WERI-Rb-1 (cell line): ENCODE measurements at regions not wholly inside any gene's neighbourhood (a gene's known extent, or its start where the extent isn't known, plus 50 kb on each side); places are given as distances from the start of the nearest gene placed in this dataset.

Source experiments
- DNase-seq: peaks from one replicate; pipeline ENCODE4 v3.0.0-alpha.2; 2020
- H3K27ac ChIP-seq: fragments of 250-450 bp; sonication (Bioruptor Pico); 2 replicates; pipeline ENCODE4 v1.5.1; 2020; ENCODE audit warnings: mild to moderate bottlenecking, moderate library complexity
- H3K27me3 ChIP-seq: fragments of 250-450 bp; sonication (Bioruptor Pico); 2 replicates; pipeline ENCODE4 v1.5.1; 2021; ENCODE audit warnings: mild to moderate bottlenecking, low read depth, moderate library complexity; ENCODE audit not compliant: insufficient read depth, severe bottlenecking
- H3K36me3 ChIP-seq: fragments of 250-450 bp; sonication (Bioruptor Pico); 2 replicates; pipeline ENCODE4 v1.5.1; 2020; ENCODE audit warnings: mild to moderate bottlenecking, moderate library complexity
- H3K4me3 ChIP-seq: 2 replicates; pipeline ENCODE4 v1.5.1; 2011; ENCODE audit warnings: low read depth, mild to moderate bottlenecking, control low read depth, low read length
- H3K9me3 ChIP-seq: fragments of 250-450 bp; sonication (Bioruptor Pico); 2 replicates; pipeline ENCODE4 v1.5.1; 2021; ENCODE audit warnings: mild to moderate bottlenecking, moderate library complexity; ENCODE audit not compliant: severe bottlenecking
- CTCF ChIP-seq: IDR thresholded peaks from 2 replicates; pipeline ENCODE4 v1.5.1; 2011; ENCODE audit warnings: low read depth, mild to moderate bottlenecking, control low read depth, inconsistent platforms, low read length

DNA sequence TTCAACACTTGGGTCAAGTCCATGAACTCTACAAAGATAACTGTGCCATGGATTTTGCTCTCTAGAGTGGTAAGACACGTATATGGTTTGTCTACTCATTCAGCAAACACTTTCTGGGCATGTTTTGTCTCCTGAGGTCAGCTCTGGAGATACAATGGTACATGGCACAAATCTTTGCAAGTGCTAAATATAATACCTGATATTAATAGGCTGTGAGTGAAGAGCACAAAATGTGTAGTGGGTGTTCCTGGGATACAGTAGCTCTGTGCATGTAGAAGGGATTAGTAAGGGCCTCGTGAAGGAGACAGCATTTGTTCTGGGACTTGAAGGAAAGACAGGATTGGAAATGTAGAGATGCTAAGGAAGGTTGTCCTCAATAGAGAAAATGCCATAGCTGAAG lies 360.9 kb downstream of the BCKDHB start:
- Histone ChIP-seq H3K9me3 (no peaks in the 10 kb centered on the region), H3K27ac (no peak overlapping the region), H3K27me3 (no peaks in the 10 kb centered on the region), H3K36me3 (no peaks in the 10 kb centered on the region), H3K4me3 (no peak overlapping the region)
- TF ChIP-seq CTCF = no peak
- DNase-seq = no peak

DNA sequence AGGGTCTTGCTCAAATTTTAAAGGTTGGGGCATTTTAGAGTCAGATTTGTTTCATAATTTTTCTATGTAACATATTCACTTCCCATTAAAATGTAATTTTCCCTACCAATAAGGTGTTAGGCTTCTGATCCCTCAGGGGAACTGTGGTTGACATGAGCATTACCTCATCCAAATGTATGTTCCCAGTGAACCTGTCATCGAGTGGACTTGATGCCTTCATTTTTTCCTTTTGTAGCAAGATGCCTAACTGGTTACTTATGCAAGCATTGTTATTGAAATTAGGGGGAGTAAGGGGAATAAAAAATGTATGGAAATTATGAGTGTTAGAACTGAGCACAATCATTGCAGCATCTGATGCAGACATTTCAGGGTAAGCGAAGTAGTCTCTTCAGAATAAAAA lies 360.5 kb downstream of the BCKDHB start:
- TF ChIP-seq CTCF = no peak

DNA sequence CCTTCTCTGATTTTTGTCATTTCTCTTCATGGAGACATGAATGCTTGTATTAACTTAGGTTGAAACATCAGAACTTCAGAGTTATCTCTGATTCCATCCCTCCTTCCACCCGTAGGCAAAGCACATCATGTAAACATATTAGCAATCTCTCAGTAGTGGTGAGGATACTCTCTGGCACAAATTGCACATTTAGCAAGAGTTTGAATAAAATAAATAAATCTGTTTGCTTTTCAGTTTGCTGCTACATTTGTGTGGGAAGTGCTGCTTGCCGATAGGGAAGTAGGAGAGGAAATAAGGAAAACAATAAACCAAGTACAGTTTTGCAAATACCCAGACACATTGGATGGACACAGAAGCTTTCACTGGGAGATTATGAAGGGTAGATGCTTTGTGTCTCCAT lies 359.0 kb downstream of the BCKDHB start:
- no peak overlapping the region for H3K4me3 ChIP-seq
- H3K27ac ChIP-seq = no peak overlapping the region
- H3K9me3 ChIP-seq = no peaks in the 10 kb centered on the region
- DNase-seq = no peak
- H3K36me3 ChIP-seq = no peaks in the 10 kb centered on the region
- H3K27me3 ChIP-seq = no peaks in the 10 kb centered on the region
- no peak for TF ChIP-seq CTCF

More for the DNA sequence above, 360.5 kb downstream of the BCKDHB start:
- Histone ChIP-seq H3K27me3 (no peaks in the 10 kb centered on the region), H3K36me3 (no peaks in the 10 kb centered on the region), H3K27ac (no peak overlapping the region), H3K9me3 (no peaks in the 10 kb centered on the region), H3K4me3 (no peak overlapping the region)
- no peak for DNase-seq

DNA sequence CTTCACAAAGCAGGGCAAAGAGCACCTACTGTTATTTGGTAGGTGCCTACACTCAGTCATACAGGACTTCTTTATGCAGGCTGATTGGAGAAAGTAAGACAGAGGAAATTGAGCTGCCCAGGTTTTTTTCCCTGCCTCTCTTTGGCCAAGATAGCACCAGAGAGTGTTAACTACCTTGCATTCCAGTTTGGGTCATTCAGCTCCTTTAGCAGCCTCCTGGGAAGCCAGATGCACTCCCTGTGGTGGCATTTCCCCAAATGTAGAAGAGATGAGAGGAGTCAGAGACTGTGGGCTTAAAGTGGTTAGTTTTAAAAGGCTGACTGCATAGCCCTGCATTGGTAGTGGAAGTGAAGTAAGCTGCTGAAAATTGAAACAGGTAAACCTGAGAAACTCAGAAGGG lies 358.4 kb downstream of the BCKDHB start:
- Histone ChIP-seq H3K4me3 (no peak overlapping the region), H3K27ac (no peak overlapping the region), H3K27me3 (no peaks in the 10 kb centered on the region), H3K9me3 (no peaks in the 10 kb centered on the region), H3K36me3 (no peaks in the 10 kb centered on the region)
- DNase-seq = no peak
- no peak for TF ChIP-seq CTCF

- TF ChIP-seq CTCF = no peak
- H3K27ac ChIP-seq = no peak overlapping the region
- H3K36me3 ChIP-seq = no peaks in the 10 kb centered on the region
- no peaks in the 10 kb centered on the region for H3K9me3 ChIP-seq
- no peak overlapping the region for H3K4me3 ChIP-seq
- no peaks in the 10 kb centered on the region for H3K27me3 ChIP-seq
- DNase-seq = no peak
These were observed 356.7 kb downstream of the BCKDHB start for GRCh38 chr6:80463197-80463596.

DNA sequence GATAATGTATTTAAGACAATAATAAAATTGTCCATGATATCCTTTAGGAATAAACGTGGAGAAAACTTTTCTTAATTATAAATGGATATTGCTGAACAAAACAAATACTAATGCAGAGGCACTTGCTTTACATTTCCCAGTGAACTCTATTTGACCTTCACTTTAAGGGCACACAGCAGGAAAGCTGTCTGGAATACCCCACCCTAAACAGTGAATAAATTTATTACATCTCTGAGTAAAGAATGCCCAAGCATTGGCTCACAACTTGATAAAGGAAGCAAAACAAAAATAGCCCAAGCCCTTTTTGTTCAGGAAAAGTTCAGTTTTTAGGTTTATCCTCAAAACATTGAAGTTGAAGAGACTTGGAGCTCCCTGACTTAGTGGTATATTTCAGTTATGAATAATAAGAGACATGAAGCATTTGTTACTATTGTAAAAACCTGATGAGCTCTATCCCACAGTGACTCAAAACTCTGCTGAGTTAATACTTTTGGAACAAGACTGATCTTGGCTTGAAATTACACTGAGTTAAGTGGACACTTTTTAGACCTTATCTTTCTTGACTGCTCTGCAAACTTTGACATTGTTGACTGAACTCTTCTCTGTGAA lies 353.9 kb downstream of the BCKDHB start:
- no peaks in the 10 kb centered on the region for H3K9me3 ChIP-seq
- DNase-seq = no peak
- H3K27me3 ChIP-seq = no peaks in the 10 kb centered on the region
- no peak overlapping the region for H3K4me3 ChIP-seq
- H3K36me3 ChIP-seq = no peaks in the 10 kb centered on the region
- no peak for TF ChIP-seq CTCF
- no peak overlapping the region for H3K27ac ChIP-seq
